ENCODE measurements at regions not wholly inside any gene's neighbourhood (a gene's known extent, or its start where the extent isn't known, plus 50 kb on each side); places are given as distances from the start of the nearest gene placed in this dataset.

GRCh38 chr4:59983852-59984251 is 1216.3 kb upstream of the ADGRL3 start:
- DNase-seq (ENCODE audit: low read depth) = no peak
- H3K4me3 ChIP-seq (ENCODE audit: low read depth, low read length) = no peak overlapping the region
- TF ChIP-seq, protein P1, sequence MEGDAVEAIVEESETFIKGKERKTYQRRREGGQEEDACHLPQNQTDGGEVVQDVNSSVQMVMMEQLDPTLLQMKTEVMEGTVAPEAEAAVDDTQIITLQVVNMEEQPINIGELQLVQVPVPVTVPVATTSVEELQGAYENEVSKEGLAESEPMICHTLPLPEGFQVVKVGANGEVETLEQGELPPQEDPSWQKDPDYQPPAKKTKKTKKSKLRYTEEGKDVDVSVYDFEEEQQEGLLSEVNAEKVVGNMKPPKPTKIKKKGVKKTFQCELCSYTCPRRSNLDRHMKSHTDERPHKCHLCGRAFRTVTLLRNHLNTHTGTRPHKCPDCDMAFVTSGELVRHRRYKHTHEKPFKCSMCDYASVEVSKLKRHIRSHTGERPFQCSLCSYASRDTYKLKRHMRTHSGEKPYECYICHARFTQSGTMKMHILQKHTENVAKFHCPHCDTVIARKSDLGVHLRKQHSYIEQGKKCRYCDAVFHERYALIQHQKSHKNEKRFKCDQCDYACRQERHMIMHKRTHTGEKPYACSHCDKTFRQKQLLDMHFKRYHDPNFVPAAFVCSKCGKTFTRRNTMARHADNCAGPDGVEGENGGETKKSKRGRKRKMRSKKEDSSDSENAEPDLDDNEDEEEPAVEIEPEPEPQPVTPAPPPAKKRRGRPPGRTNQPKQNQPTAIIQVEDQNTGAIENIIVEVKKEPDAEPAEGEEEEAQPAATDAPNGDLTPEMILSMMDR (IDR thresholded peaks at IDR 0.05; ENCODE audit: insufficient read depth, low read depth, low read length) = no peak

- TF ChIP-seq, protein P1 (IDR thresholded peaks at IDR 0.05; ENCODE audit: insufficient read depth, low read depth, low read length) = no peak
- no peak overlapping the region for H3K4me3 ChIP-seq (ENCODE audit: low read depth, low read length)
- no peak for DNase-seq (ENCODE audit: low read depth)
Observed at GRCh38 chr4:59987289-59987688, 1212.8 kb upstream of the ADGRL3 start.

DNA sequence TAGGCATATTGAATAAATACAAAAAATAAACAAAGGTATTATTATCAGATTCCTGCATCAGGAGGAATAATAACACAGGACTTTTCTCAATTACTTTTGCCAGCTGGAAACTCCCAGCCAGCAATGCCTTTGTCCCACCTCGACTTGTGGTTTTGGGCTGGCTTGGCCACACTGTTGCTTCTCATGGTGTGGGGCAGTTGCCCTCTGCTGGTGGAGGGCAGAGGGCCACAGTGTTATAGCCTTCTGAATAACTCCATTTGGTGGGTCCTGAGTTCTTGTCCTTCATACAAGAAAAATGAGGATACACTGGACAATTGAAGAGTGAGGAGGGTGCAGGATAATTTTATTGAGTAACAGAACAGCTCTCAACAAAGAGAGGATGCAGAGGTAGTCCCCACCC is 1206.0 kb upstream of the ADGRL3 start:
- TF ChIP-seq, protein P1 (IDR thresholded peaks at IDR 0.05; ENCODE audit: insufficient read depth, low read depth, low read length) = no peak
- DNase-seq (ENCODE audit: low read depth) = no peak
- H3K4me3 ChIP-seq (ENCODE audit: low read depth, low read length) = no peak overlapping the region

DNA sequence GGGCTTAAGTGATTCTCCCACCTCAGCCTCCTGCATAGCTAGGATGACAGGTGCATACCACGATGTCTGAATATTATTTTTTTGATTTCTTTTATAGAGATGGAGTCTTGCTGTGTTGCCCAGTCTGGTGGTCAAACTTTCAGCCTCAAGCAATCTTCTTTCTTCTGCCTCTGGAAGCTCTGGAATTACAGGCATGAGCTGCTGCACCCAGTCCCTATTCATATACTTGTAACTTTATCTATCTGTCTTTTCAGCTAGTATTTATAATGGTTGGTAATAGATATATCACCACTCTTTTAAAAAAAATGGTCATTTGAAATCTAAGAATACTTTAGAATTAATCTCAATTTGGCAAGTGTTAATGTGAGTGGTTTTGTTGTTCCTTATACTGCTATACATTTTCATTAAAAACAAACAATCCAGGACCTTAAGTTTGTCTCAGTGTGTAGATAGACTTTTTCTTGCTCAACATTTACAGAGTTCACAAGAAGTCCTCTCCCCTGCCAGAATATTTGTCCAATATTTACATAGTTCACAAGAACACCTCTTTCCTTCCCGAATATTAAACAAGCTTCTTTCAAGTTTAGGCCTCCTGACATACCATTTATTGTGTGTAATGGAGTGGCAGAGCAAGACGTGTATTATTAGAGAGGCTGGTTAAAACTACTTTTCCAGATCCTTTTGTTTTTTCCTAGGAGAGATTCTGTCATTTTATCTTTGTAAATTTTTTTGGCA is 1197.4 kb upstream of the ADGRL3 start:
- H3K4me3 ChIP-seq (ENCODE audit: low read depth, low read length) = no peak overlapping the region
- TF ChIP-seq, protein P1 (IDR thresholded peaks at IDR 0.05; ENCODE audit: insufficient read depth, low read depth, low read length) = no peak
- no peak for DNase-seq (ENCODE audit: low read depth)

- no peak overlapping the region for H3K4me3 ChIP-seq (ENCODE audit: low read depth, low read length)
- DNase-seq (ENCODE audit: low read depth) = no peak
- TF ChIP-seq, protein P1 (IDR thresholded peaks at IDR 0.05; ENCODE audit: insufficient read depth, low read depth, low read length) = no peak
Observed at GRCh38 chr4:60013464-60014184, 1186.5 kb upstream of the ADGRL3 start.

- TF ChIP-seq, protein P1 (IDR thresholded peaks at IDR 0.05; ENCODE audit: insufficient read depth, low read depth, low read length) = no peak
- no peak overlapping the region for H3K4me3 ChIP-seq (ENCODE audit: low read depth, low read length)
- no peak for DNase-seq (ENCODE audit: low read depth)
Observed at GRCh38 chr4:60016971-60017370, 1183.2 kb upstream of the ADGRL3 start.

All from fibroblast of villous mesenchyme (primary cell).